SK-N-SH (cell line): ENCODE measurements at regions not wholly inside any gene's neighbourhood (a gene's known extent, or its start where the extent isn't known, plus 50 kb on each side); places are given as distances from the start of the nearest gene placed in this dataset.

ENCODE experiments used
- CTCF ChIA-PET: fragments of 300-600, 350-600 bp; formaldehyde crosslinking; extraction: SDS; loops from one replicate; lab custom pipeline; 2021; lab: Yijun Ruan, JAX
- POLR2A ChIA-PET: fragments of 350-600 bp; sonication (Branson Sonifier 250); formaldehyde crosslinking; extraction: SDS; loops from one replicate; lab custom pipeline; 2020; ENCODE audit warnings: antibody characterized with exemption, inconsistent platforms; lab: Yijun Ruan, JAX
- DNase-seq: peaks from one replicate; pipeline ENCODE4 v3.0.0; 2012
- H2AFZ ChIP-seq: fragments of 200-600 bp; sonication (generic); 2 replicates; pipeline ENCODE4 v1.8.1; 2016; ENCODE audit warnings: antibody characterized with exemption, mild to moderate bottlenecking, low read depth
- H3F3A ChIP-seq: fragments of 200-600 bp; sonication (generic); replicated peaks from 2 replicates; pipeline ENCODE3; 2016; ENCODE audit warnings: antibody characterized with exemption, mild to moderate bottlenecking; ENCODE audit not compliant: insufficient read depth
- H3K27ac ChIP-seq, 2 experiments: fragments of 200-500 bp in 1 of 2; fragments of 200-600 bp in 1 of 2; sonication (Bioruptor generic) in 1 of 2; sonication (generic), shearing (Covaris generic) in 1 of 2; 2 replicates each; pipeline versions ENCODE4 v1.5.1 to v1.6.1; 2014 to 2016; ENCODE audit warnings: low read depth in 2 of 2, inconsistent platforms in 1 of 2, low read length in 1 of 2, mild to moderate bottlenecking in 1 of 2, mixed read lengths in 1 of 2
- H3K27me3 ChIP-seq: fragments of 200-600 bp; sonication (generic), shearing (Covaris generic); 2 replicates; pipeline ENCODE4 v1.6.1; 2016; ENCODE audit warnings: mixed run types; ENCODE audit not compliant: insufficient read depth
- H3K36me3 ChIP-seq, 2 experiments: fragments of 200-500 bp in 1 of 2; fragments of 200-600 bp in 1 of 2; sonication (Bioruptor generic) in 1 of 2; sonication (generic) in 1 of 2; replicated peaks in 1 of 2; 2 replicates each; pipeline versions ENCODE3 to v1.5.1; 2014 to 2016; ENCODE audit warnings: low read length in 1 of 2, mild to moderate bottlenecking in 1 of 2; ENCODE audit not compliant: insufficient read depth in 2 of 2, control insufficient read depth in 1 of 2
- H3K4me1 ChIP-seq, 2 experiments: fragments of 200-500 bp in 1 of 2; fragments of 200-600 bp in 1 of 2; sonication (Bioruptor generic) in 1 of 2; sonication (generic), shearing (Covaris generic) in 1 of 2; 2 replicates each; pipeline versions ENCODE4 v1.5.1 to v1.6.1; 2014 to 2016; ENCODE audit warnings: low read depth in 1 of 2, low read length in 1 of 2, mixed run types in 1 of 2; ENCODE audit not compliant: insufficient read depth in 2 of 2, control insufficient read depth in 1 of 2
- H3K4me2 ChIP-seq: fragments of 200-600 bp; sonication (generic), shearing (Covaris generic); 2 replicates; pipeline ENCODE4 v1.6.1; 2017; ENCODE audit warnings: mixed run types
- H3K4me3 ChIP-seq, 2 experiments: fragments of 200-500 bp in 1 of 2; fragments of 200-600 bp in 1 of 2; sonication (Bioruptor generic) in 1 of 2; sonication (generic), shearing (Covaris generic) in 1 of 2; 2 replicates each; pipeline versions ENCODE4 v1.5.1 to v1.8.1; 2014 to 2016; ENCODE audit warnings: low read depth in 2 of 2, inconsistent platforms in 1 of 2, low read length in 1 of 2, mild to moderate bottlenecking in 1 of 2, mixed read lengths in 1 of 2, moderate library complexity in 1 of 2
- H3K79me2 ChIP-seq: fragments of 200-600 bp; sonication (generic); 2 replicates; pipeline ENCODE4 v1.8.1; 2017; ENCODE audit warnings: mild to moderate bottlenecking; ENCODE audit not compliant: insufficient read depth
- H3K9ac ChIP-seq: fragments of 200-600 bp; sonication (generic); 2 replicates; pipeline ENCODE4 v1.6.1; 2017; ENCODE audit warnings: mixed run types
- H3K9me2 ChIP-seq: fragments of 200-600 bp; sonication (generic); 2 replicates; pipeline ENCODE4 v1.6.1; 2017; ENCODE audit warnings: mixed run types
- H3K9me3 ChIP-seq: fragments of 200-600 bp; sonication (generic); 2 replicates; pipeline ENCODE4 v1.6.1; 2017; ENCODE audit warnings: mixed run types, mild to moderate bottlenecking, moderate library complexity
- H4K20me1 ChIP-seq: fragments of 200-600 bp; sonication (generic); 2 replicates; pipeline ENCODE4 v1.6.1; 2017; ENCODE audit warnings: mild to moderate bottlenecking, mixed run types; ENCODE audit not compliant: insufficient read depth
- CTCF ChIP-seq: fragments of 200-600 bp; sonication (generic); IDR thresholded peaks from 2 replicates; pipeline ENCODE4 v1.6.1; 2017; ENCODE audit warnings: antibody characterized with exemption, mild to moderate bottlenecking, moderate library complexity
- EZH2phosphoT487 ChIP-seq: fragments of 200-600 bp; sonication (generic); IDR thresholded peaks from 2 replicates; pipeline ENCODE4 v1.6.1; 2017; ENCODE audit warnings: low read depth, mixed run types, mild to moderate bottlenecking, antibody characterized with exemption, moderate library complexity, borderline replicate concordance
- FOXJ3 ChIP-seq: sonication (generic); formaldehyde crosslinking; IDR thresholded peaks from 2 replicates; pipeline ENCODE4 v1.5.1; 2020; ENCODE audit warnings: mild to moderate bottlenecking, missing genetic modification reagents
- GATA2 ChIP-seq: sonication (generic); formaldehyde crosslinking; IDR thresholded peaks from 2 replicates; pipeline ENCODE4 v1.5.0; 2020; ENCODE audit warnings: mild to moderate bottlenecking, missing genetic modification reagents
- NFIC ChIP-seq: IDR thresholded peaks from 2 replicates; pipeline ENCODE4 v1.4.0; 2012; ENCODE audit warnings: borderline replicate concordance
- NRF1 ChIP-seq: IDR thresholded peaks from 2 replicates; pipeline ENCODE4 v1.6.1; 2012; ENCODE audit warnings: low read depth, mild to moderate bottlenecking, low read length
- PBX3 ChIP-seq: IDR thresholded peaks from 2 replicates; pipeline ENCODE4; 2012
- RFX5 ChIP-seq: IDR thresholded peaks from 2 replicates; pipeline ENCODE4 v1.6.1; 2012; ENCODE audit warnings: mild to moderate bottlenecking, improper control_type of control experiment, low read length
- SMC3 ChIP-seq: IDR thresholded peaks from 2 replicates; pipeline ENCODE4 v1.6.1; 2012; ENCODE audit warnings: low read depth, low read length, improper control_type of control experiment
- TAF1 ChIP-seq: IDR thresholded peaks from 2 replicates; pipeline ENCODE4 v1.6.1; 2012; ENCODE audit warnings: low read depth, mild to moderate bottlenecking, low read length, moderate library complexity, borderline replicate concordance
- USF2 ChIP-seq: fragments of 150-350 bp; IDR thresholded peaks from 2 replicates; pipeline ENCODE4 v1.6.1; 2017; ENCODE audit warnings: antibody characterized with exemption, low read length, low read depth, borderline replicate concordance
- WGBS: methylation state at CpG from one replicate; pipeline ENCODE4 v1.1.6; 2017; ENCODE audit warnings: low lambda C conversion rate; 5-methylcytosine and 5-hydroxymethylcytosine counted together

GRCh38 chr18:70683263-70683662, 394.4 kb downstream of the SOCS6 start (continued):
- TF ChIP-seq PBX3: no peak
- no peak for TF ChIP-seq RFX5
- no peak for TF ChIP-seq NRF1
- TF ChIP-seq FOXJ3 (CRISPR knock-in tag): no peak
- no peak for TF ChIP-seq EZH2phosphoT487
- TF ChIP-seq USF2: no peak

GRCh38 chr18:70674896-70675295, 386.1 kb downstream of the SOCS6 start:
- TF ChIP-seq CTCF (no peak), TAF1 (no peak), NFIC (no peak), GATA2 (CRISPR knock-in tag) (no peak), PBX3 (no peak), SMC3 (no peak)
- Histone ChIP-seq H2AFZ (no peak overlapping the region), H3K4me1 (no peaks in the 10 kb centered on the region), H3K36me3 (no peaks in the 10 kb centered on the region), H3K9me3 (no peaks in the 10 kb centered on the region), H3K27me3 (no peaks in the 10 kb centered on the region), H3F3A (peaks cover 3% of the 10 kb centered on the region), H3K9me2 (no peaks in the 10 kb centered on the region), H3K79me2 (no peaks in the 10 kb centered on the region), H3K4me3 (no peak overlapping the region), H4K20me1 (no peaks in the 10 kb centered on the region), H3K4me2 (no peak overlapping the region), H3K27ac (no peak overlapping the region), H3K9ac (no peak overlapping the region)
- ChIA-PET CTCF (no interaction called here), POLR2A (no interaction called here)
- WGBS: 38% methylated on average over 3 of the region's 3 CpGs
- no peak for DNase-seq
